ENCODE measurements at regions not wholly inside any gene's neighbourhood (a gene's known extent, or its start where the extent isn't known, plus 50 kb on each side); places are given as distances from the start of the nearest gene placed in this dataset.

GRCh38 chr11:45518141-45518832 is 147.1 kb downstream of the CHST1 start:
- DNase-seq (ENCODE audit: low read depth in 2 of 2): no peak

GRCh38 chr11:45517171-45517770 is 148.2 kb downstream of the CHST1 start:
- no peak for DNase-seq (ENCODE audit: low read depth in 2 of 2)

- DNase-seq (ENCODE audit: low read depth in 2 of 2): no peak
Measured at GRCh38 chr11:45513821-45514340, 151.5 kb downstream of the CHST1 start.

- DNase-seq (ENCODE audit: low read depth in 2 of 2): no peak
Measured at GRCh38 chr11:45512471-45513148, 152.8 kb downstream of the CHST1 start.

- no peak for DNase-seq (ENCODE audit: low read depth in 2 of 2)
Measured at GRCh38 chr11:45511566-45511965, 153.9 kb downstream of the CHST1 start.

- no peak for DNase-seq (ENCODE audit: low read depth in 2 of 2)
Measured at GRCh38 chr11:45507916-45508315, 157.5 kb downstream of the CHST1 start.

GRCh38 chr11:45503311-45503710 is 162.1 kb downstream of the CHST1 start:
- no peak for DNase-seq (ENCODE audit: low read depth in 2 of 2)

- no peak for DNase-seq (ENCODE audit: low read depth in 2 of 2)
Measured at GRCh38 chr11:45502226-45502545, 163.2 kb downstream of the CHST1 start.

GRCh38 chr11:45501392-45502225 is 163.8 kb downstream of the CHST1 start:
- no peak for DNase-seq (ENCODE audit: low read depth in 2 of 2)

GRCh38 chr11:45500451-45500850 is 165.0 kb downstream of the CHST1 start:
- no peak for DNase-seq (ENCODE audit: low read depth in 2 of 2)

GRCh38 chr11:45494738-45495137 is 170.7 kb downstream of the CHST1 start:
- DNase-seq (ENCODE audit: low read depth in 2 of 2): no peak

- DNase-seq (ENCODE audit: low read depth in 2 of 2): no peak
Measured at GRCh38 chr11:45489281-45489905, 176.0 kb downstream of the CHST1 start.

- DNase-seq (ENCODE audit: low read depth in 2 of 2): no peak
Measured at GRCh38 chr11:45486461-45486860, 179.0 kb downstream of the CHST1 start.

- DNase-seq (ENCODE audit: low read depth in 2 of 2): no peak
Measured at GRCh38 chr11:45485070-45485707, 180.2 kb downstream of the CHST1 start.

- DNase-seq (ENCODE audit: low read depth in 2 of 2): no peak
Measured at GRCh38 chr11:45484326-45484883, 181.0 kb downstream of the CHST1 start.

- DNase-seq (ENCODE audit: low read depth in 2 of 2): no peak
Measured at GRCh38 chr11:45483416-45483815, 182.0 kb downstream of the CHST1 start.

GRCh38 chr11:45482331-45482730 is 183.1 kb downstream of the CHST1 start:
- DNase-seq (ENCODE audit: low read depth in 2 of 2): no peak

GRCh38 chr11:45481026-45481425 is 184.4 kb downstream of the CHST1 start:
- no peak for DNase-seq (ENCODE audit: low read depth in 2 of 2)

- no peak for DNase-seq (ENCODE audit: low read depth in 2 of 2)
Measured at GRCh38 chr11:45477588-45477987, 187.8 kb downstream of the CHST1 start.

- DNase-seq (ENCODE audit: low read depth in 2 of 2): no peak
Measured at GRCh38 chr11:45476126-45476525, 189.3 kb downstream of the CHST1 start.

GRCh38 chr11:45475173-45475572 is 189.0 kb upstream of the SYT13 start:
- DNase-seq (ENCODE audit: low read depth in 2 of 2): no peak
